ENCODE measurements at regions not wholly inside any gene's neighbourhood (a gene's known extent, or its start where the extent isn't known, plus 50 kb on each side); places are given as distances from the start of the nearest gene placed in this dataset.
"Not testable (repeated sequence)": the region's sequence is repeated elsewhere in the genome, so short reads cannot be mapped to it uniquely, and the experiment has no call there.

DNA sequence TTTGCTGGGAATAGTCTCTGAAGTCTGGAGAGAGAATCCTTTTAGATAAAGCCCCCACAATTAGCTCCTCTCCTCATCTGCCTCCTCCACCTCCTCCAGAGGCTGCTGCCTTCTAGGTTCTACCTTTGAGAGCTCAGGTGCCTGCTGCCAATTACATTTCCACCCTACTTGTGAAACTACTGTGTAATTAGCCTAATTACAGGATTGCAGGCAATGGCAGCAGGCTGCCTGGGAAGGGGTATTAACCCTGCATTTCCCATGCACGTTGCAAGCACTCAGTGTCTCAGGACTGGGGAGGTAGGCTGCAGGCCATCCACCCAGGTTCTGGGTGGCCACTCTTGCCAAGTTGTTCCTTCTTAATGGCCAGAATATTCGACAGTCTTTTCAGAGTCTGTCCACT is 215.6 kb upstream of the ZNF217 start:
- TF ChIP-seq POLR2AphosphoS5 (IDR thresholded peaks at IDR 0.05; ENCODE audit: insufficient read depth in 1 of 2, low read depth in 1 of 2) = no peak
- no peak for TF ChIP-seq CTCF (IDR thresholded peaks at IDR 0.05)
- no peak for TF ChIP-seq POLR2A (IDR thresholded peaks at IDR 0.05)
- intact Hi-C loops (cut with DNase I) = no loop called here
- Histone ChIP-seq H3K4me1 (peaks cover 4% of the 10 kb centered on the region), H3K4me3 (no peak overlapping the region), H3K27me3 (no peaks in the 10 kb centered on the region), H3K27ac (no peak overlapping the region), H3K9me3 (no peaks in the 10 kb centered on the region), H3K36me3 (no peaks in the 10 kb centered on the region)
- DNase-seq (ENCODE audit: extremely low spot score in 2 of 2) = no peak

- Histone ChIP-seq H3K27me3 (no peaks in the 10 kb centered on the region), H3K27ac (no peak overlapping the region), H3K9me3 (no peaks in the 10 kb centered on the region), H3K36me3 (no peaks in the 10 kb centered on the region), H3K4me1 (peaks cover 4% of the 10 kb centered on the region), H3K4me3 (no peak overlapping the region)
- TF ChIP-seq POLR2AphosphoS5 (IDR thresholded peaks at IDR 0.05; ENCODE audit: insufficient read depth in 1 of 2, low read depth in 1 of 2) (no peak), POLR2A (IDR thresholded peaks at IDR 0.05) (no peak), CTCF (IDR thresholded peaks at IDR 0.05) (no peak)
- intact Hi-C loops (cut with DNase I) = loop anchor here (1.0 kb wide), 1 partner anchor 20 kb away; no protein-coding TSS in a partner anchor
- no peak for DNase-seq (ENCODE audit: extremely low spot score in 2 of 2)
Measured at GRCh38 chr20:53808733-53809132, 215.1 kb upstream of the ZNF217 start.

- DNase-seq (ENCODE audit: extremely low spot score in 2 of 2) = not testable (repeated sequence)
Measured at GRCh38 chr20:53808302-53808701, 214.7 kb upstream of the ZNF217 start.

DNA sequence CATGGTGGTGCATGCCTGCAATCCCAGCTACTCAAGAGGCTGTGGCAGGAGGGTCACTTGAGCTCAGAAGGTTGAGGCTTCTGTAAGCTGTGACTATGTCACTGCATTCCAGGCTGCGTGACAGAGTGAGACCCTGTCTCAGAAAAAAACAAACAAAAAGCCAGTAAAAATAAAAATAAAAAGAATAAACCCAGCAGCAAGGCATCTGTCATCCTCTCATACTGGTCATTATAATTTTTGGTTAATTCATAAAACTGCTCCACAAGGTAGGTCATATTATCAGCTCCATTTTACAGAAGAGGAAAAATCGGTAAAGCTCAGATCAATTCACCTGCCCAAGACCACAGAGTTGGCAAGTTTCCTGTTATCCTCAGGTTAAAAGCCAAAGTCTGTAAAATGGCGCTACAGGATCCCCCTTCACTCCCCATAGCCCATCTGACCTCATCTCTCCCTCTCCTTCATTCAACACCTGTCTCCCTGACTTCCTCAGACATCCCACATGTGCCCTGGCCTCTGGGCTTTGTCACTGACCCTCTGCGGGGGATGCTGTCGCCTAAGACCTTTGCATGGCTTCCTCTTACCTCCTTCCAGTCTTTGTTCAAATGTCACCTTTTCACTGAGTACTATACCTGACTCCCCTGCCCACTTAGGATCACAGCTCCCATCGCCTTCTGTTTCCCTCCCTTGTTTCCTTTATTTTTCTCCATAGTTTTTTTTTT is 213.2 kb upstream of the ZNF217 start:
- Histone ChIP-seq H3K36me3 (no peaks in the 10 kb centered on the region), H3K9me3 (no peaks in the 10 kb centered on the region), H3K27me3 (no peaks in the 10 kb centered on the region), H3K4me1 (peaks cover 4% of the 10 kb centered on the region), H3K4me3 (no peak overlapping the region), H3K27ac (no peak overlapping the region)
- no peak for DNase-seq (ENCODE audit: extremely low spot score in 2 of 2)
- intact Hi-C loops (cut with DNase I) = no loop called here
- TF ChIP-seq CTCF (IDR thresholded peaks at IDR 0.05) = no peak
- no peak for TF ChIP-seq POLR2AphosphoS5 (IDR thresholded peaks at IDR 0.05; ENCODE audit: insufficient read depth in 1 of 2, low read depth in 1 of 2)
- TF ChIP-seq POLR2A (IDR thresholded peaks at IDR 0.05) = no peak

More at GRCh38 chr20:53808302-53808701, 214.7 kb upstream of the ZNF217 start:
- H3K4me3 ChIP-seq, H3K27me3 ChIP-seq, H3K27ac ChIP-seq, H3K36me3 ChIP-seq, H3K9me3 ChIP-seq, H3K4me1 ChIP-seq: not testable (repeated sequence)
- intact Hi-C loops (cut with DNase I) = loop anchor here (1.0 kb wide), 1 partner anchor 20 kb away; no protein-coding TSS in a partner anchor

GRCh38 chr20:53805895-53806384 is 212.3 kb upstream of the ZNF217 start:
- intact Hi-C loops (cut with DNase I) = no loop called here
- peaks cover 4% of the 10 kb centered on the region for H3K4me1 ChIP-seq
- no peak for DNase-seq (ENCODE audit: extremely low spot score in 2 of 2)
- H3K4me3 ChIP-seq = no peak overlapping the region
- H3K27me3 ChIP-seq = no peaks in the 10 kb centered on the region
- no peaks in the 10 kb centered on the region for H3K36me3 ChIP-seq
- TF ChIP-seq POLR2AphosphoS5 (IDR thresholded peaks at IDR 0.05; ENCODE audit: insufficient read depth in 1 of 2, low read depth in 1 of 2) = peak in 1 of 2 donors; percentile 70
- no peak for TF ChIP-seq CTCF (IDR thresholded peaks at IDR 0.05)
- TF ChIP-seq POLR2A (IDR thresholded peaks at IDR 0.05) = no peak
- H3K9me3 ChIP-seq = no peaks in the 10 kb centered on the region
- H3K27ac ChIP-seq = no peak overlapping the region

Data from vagina (tissue), 2 donors.